HG03175 (cell line): ENCODE measurements at regions not wholly inside any gene's neighbourhood (a gene's known extent, or its start where the extent isn't known, plus 50 kb on each side); places are given as distances from the start of the nearest gene placed in this dataset.
"Not testable (repeated sequence)": the region's sequence is repeated elsewhere in the genome, so short reads cannot be mapped to it uniquely, and the experiment has no call there.

Experiments used
- ATAC-seq: cut with Tn5 transposase; IDR thresholded peaks from one replicate; pipeline ENCODE4 v1.9.1; 2021; ENCODE audit warnings: mild to moderate bottlenecking, moderate library complexity; ENCODE audit not compliant: unreplicated experiment

DNA sequence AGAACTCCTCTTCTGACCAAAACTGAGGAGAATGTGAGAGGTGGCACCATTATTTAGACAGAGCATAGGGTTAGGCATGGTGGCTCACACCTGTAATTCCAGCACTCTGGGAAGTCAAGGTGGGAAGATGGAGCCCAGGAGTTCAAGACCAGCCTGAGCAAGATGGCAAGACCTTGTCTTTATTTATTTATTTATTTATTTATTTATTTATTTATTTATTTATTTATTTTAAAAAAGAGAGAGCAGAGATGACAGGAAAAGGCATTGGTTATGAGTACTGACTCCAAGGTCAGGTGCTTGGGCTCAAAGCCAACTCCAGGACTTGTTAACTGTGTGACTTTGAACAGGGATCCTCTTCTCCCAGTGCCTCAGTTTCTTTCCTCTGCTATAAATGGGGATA is 217.7 kb downstream of the MEX3B start:
- no peak for ATAC-seq

DNA sequence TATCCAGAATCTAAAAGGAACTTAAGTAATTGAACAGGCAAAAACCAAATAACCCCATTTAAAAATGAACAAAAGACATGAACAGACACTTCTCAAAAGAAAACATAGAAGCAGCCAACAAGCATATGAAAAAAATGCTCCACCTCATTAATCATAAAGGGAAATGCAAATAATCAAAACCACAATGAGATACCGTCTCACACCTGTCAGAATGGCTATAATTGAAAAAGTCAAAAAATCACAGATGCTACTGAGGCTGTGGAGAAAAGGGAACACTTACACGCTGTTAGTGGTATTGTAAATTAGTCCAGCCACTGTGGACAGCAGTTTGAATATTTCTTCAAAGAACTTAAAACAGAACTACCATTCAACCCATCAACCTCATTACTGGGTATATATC is 220.7 kb downstream of the MEX3B start:
- ATAC-seq, result no peak

DNA sequence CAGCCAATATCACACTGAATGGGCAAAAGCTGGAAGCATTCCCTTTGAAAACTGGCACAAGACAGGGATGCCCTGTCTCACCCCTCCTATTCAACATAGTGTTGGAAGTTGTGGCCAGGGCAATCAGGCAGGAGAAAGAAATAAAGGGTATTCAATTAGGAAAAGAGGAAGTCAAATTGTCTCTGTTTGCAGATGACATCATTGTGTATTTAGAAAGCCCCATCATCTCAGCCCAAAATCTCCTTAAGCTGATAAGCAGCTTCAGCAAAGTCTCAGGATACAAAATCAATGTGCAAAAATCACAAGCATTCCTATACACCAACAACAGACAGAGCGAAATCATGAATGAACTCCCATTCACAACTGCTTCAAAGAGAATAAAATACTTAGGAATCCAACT is 223.2 kb downstream of the MEX3B start:
- not testable (repeated sequence) for ATAC-seq

DNA sequence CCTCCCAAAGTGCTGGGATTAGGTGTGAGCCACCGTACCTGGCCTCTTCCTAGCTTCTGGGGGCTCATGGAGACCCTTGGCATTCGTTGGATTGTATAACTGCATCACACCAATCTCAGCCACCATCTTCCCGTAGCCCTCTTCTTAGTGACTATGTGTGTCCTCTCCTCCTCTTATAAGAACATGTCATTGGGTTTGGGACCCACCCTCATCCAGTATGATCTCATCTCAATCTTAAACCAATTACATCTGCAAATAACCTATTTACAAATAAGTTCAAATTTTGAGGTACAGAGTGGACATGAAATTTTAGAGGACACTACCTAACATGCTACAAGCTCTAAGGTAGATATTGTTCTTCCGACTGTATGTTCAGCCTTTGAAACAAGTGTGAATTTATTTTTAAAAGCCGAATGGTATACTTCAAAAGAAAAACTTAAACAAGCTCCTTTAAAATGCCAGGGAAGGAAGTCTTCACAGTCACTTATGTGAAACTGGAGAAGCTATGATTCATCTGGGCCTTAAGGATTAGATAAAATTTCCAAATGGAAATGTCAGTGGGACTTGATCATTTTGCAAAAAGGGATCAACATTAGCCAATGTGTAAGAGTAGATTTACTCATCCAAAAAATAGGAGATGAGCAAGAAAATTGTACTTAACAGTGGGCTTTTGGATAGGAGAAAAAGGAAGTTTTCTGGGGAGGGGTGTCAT is 225.7 kb downstream of the MEX3B start:
- no peak for ATAC-seq

DNA sequence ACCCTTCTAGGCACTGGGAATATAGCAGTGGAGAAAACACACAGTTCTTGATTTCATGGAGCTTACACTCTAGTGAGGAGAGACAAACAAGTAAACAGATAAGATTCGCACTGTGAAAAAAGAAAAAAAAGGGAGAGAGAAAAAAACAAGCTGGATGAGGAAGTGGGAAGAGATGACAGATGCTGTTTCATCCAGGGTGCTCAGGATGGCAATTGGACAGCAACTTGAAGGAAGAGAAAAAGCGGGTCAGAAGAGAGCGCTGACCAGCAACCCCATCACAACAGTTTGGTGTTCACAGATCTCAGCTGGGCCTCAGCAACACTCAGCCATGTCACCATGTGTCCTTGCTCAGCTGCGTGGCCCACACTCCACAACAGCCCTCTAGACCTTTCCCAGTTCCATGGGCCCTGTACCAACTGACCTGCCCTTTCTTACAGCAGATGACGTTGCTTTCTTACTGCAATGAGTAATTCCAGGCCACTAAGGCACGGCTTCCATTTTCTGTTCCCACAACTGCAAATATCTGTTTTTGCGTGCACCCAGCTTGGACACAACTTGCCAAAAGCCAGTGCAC is 230.8 kb downstream of the MEX3B start:
- no peak for ATAC-seq

DNA sequence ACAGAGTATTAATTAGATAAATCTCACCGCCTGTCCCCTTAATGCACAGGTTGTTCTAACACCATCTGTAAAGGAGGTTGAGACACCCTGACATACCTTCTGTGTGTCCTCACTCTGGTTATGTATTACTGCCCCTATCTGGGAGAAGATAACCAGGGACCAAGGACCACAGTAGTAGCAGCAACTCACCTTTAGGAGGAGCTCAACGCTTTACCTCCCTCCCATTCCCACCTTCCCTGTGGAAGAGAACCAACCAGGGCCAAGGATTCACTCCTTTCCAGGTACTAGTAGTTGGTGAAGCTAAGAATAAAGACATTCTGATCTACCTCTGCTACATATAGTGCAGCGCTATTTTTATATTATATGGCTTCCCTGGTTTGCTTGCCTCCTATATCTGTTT is 232.6 kb downstream of the MEX3B start:
- ATAC-seq, result no peak

DNA sequence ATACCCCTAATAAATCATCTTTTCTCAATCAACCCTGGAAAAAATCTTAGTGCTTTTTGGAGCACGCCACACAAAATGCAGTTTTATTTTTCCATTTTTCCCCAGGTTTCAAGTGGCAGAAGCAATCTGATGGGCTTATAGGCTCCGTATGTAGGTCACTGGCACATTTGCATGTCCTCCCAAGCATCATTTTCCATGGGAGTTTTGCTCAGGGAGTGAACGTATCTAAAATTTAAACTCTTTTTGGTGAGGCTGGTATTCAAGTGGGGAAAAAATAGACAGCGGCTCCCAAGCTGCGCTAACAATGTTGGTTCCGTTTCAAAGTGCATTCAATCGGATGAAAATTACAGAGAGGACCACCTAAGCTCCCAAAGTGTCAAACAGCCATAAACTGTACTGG is 233.4 kb downstream of the MEX3B start:
- no peak for ATAC-seq

DNA sequence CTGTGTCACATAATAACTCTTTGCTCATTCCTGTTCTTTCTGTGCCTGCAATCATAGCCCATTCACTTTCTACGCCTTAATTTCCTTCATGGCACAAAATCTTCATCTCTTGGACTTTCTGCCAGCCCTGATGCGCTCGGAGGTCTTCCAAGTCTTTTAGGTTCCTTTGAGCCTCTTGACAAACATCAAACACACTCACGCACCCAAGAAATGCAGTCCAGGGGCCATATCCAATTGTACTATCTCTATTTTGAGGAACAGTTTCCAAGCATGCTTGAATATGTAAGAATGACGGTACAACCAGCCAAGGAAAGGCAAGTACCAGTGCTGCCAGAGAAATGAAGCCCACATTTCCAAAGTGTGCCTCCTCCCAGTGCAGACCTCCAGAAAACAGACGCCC is 234.1 kb downstream of the MEX3B start:
- no peak for ATAC-seq

DNA sequence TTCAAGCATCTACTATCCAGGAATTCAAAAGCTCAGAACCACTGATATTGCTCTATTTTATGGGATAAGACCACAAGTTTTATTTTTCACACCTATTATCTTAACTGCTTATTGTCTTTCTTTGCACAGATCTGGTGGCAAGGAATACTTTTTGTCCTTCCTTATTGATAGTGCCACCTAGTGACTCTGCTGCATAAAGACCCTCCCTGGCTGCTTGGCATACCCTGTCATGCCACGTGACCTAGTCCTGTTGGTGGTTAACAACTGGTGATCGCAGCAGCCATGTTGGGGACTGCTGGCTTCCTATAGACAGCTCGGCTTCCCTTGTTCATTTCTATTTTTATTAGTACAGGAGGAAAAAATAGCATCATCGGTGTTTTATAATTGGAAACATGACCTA is 236.3 kb downstream of the MEX3B start:
- no peak for ATAC-seq

DNA sequence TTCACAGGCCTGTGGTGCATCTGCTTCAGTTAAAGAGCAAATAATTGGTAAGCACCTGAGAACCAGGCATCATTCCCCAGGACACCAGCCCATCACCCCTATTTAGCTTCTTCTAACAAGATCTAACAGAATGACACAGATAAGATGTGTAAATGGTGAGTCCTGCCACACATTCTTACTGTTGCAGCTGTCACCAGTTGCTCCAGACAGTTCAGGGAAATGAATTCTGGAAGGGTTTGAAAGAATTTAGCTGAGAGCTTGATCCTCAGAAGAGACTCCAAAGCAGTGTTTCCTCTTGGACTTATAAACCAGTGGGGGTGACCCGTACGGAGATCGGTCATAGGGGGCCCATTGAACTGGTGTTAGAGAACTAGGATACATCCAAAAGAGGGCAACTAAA is 238.0 kb downstream of the MEX3B start:
- ATAC-seq, result no peak

DNA sequence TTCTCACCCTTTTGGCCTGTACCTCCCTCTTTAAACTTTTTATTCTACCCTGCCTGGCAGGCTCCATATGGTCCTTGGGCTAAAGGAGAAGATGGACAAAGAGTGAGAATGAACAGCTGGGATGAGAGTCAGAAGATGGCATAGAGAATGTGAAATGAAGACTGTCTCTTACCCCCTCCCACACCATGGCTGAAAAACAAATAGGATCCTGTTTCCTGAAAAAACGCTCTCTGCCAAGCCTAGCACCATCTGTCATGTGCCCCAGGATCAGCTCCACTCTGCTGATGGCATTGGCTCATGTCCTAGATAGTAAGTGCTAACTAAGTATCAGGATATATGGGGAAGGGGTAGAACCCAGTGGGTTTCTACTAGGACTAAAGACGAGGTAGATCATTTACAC is 238.6 kb downstream of the MEX3B start:
- ATAC-seq, result no peak

DNA sequence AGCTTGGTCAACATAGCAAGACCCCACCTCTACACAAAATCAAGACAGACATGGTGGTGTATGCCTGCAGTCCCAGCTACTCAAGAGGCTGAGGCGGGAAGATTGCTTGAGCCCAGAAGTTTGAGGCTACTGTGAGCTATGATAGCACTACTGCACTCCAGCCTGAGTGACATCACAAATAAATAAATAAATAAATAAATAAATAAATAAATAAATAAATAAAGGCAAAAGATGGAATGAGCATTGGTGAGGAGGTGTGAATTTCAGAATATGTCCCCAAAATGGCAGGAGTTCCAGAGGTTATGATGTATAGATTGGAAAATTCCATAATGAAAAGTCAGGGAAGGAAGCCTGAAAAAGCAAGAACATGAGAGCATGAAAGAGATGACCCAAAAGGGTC is 249.9 kb downstream of the MEX3B start:
- ATAC-seq, result no peak

DNA sequence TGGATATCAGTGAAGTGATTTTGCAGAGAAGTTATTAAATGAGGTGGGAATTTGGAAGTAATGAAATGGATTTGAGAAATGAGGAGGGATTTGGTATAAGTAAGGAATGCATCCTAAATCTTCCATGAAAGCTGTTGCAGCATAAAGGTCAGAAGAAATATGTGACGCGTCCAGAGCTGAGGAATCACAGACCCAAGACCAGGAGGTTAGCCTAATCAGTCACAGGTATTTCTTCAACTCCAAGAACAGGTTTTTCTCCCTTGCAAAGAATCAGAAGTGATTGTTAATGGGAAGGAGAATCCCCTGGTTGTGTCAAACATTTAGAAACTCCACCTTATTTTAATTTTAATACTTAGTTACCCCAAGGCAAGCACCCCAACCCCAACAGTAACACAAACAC is 253.2 kb downstream of the MEX3B start:
- ATAC-seq, result no peak

DNA sequence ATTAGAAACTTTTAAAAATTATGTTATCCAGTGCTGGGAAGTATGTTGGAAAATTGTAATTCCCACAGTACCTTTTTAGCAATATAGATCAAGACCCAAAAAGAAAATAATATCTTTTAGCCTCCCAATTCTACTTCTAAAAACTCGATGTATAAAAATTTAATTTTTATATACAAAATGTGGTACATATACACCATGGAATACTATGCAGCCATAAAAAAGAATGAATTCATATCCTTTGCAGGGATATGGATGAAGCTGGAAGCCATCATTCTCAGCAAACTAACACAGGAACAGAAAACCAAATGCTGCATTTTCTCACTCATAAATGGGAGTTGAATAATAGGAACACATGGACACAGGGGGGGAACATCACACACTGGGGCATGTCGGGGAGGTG is 254.5 kb downstream of the MEX3B start:
- ATAC-seq, result not testable (repeated sequence)

DNA sequence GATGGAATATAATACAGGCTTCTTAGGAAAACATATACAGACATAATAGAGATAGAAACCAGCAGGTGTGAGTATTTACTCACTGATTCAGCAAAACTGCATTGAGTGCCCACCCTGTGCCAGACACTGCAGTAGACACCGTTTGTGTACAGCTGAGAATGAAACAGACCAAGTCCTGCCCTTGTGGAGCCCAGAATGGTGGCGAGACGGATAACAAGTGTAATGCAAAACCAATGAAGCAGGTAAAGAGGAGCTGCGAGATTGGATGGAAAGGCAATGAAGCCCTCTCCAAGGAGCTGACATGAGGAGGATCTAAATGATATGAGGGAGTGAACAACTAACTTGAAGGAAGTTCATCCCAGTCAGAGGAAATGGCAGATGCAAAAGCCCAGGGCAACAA is 256.4 kb downstream of the MEX3B start:
- ATAC-seq, result no peak

DNA sequence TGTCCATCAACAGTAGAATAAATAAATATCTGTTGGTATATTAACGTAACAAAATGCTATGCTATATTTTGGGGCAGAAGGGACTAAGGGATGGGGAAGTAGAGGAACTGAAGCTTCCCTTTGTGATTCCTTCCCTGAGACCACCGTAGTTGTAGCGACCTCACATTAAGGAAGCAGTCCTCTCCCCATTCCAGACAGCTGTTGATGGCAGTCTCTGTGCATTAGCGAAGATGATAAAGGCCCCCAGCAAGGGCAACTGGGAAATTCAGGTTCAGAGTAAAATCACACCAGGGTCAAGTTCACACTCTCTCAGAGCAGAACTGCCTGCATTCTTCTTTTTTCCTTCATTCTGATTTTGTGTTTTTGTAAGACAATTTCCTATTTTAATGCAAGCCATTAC is 259.0 kb downstream of the MEX3B start:
- no peak for ATAC-seq

DNA sequence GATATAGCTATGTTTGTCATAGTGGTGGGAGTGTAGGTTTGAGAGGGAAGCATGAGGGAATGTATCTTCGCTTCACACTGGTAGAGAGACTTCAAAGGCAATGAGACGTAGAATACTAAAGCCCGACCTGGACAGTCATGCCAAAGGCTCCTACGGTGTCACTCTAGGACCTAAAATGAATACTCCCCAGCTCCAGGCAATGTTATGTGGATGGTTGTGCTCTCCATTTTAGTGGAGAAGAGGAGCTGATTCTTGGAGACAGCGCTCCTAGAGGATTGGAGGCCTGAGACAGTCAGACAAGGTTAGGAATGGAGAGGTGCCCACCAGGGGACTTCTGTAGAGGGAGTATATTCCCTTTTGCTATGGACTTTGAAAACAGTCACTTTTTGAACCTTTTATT is 260.1 kb downstream of the MEX3B start:
- no peak for ATAC-seq

DNA sequence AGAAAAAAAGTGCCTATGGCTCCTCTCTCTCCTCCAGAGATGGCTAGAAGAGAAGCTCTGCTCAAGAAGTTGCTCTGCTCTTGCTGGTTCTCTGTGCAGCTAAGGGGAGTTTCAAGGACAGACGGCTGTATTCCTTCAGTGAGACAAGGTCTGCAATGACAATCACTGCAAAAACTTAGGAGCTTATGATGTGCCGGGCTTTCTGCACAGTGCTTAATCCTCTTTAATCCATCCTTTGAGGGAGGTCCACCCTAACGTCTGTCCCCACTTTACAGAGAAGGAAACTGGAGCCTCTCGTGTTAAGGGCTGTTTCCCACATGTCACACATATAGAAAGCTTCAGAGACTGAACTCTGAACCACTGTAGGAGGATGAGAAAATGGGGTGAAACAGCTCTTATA is 260.6 kb downstream of the MEX3B start:
- no peak for ATAC-seq

DNA sequence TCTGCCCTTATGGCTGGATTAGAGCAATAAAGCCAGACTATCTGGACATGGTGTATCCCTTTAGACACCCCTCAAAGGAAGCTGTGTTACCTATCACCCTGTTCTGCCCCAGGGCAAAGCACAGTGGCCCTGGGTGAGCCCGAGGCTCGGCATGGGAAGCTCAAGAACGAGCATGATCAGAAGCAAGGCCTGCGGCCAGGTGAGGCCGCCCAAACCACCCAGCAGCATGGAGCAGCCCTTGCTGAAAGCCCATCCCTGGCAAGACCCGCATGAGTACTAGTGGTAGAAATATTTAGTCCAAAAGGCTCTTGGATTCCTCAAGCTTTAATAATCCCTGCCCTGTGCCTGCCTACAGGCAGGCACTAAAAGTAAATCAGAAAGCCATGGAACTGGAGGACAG is 261.1 kb downstream of the MEX3B start:
- ATAC-seq, result no peak

DNA sequence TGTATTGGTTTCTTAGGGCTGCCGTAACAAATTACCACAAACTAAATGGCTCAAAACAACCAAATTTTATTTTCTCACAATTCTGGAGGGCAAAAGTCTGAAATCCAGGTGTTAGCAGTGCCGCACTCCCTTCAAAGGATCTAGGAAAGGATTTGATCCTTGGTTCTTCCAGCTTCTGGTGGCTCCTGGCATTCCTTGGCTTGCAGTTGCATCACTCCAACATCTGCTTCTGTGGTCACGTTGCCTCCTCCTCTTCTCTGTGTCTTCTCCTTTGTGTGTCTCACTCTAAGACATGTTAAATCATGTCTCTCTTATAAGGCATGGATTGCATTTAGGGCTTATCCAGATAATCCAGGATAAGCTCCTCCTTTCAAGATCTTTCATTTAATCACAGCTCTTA is 262.2 kb downstream of the MEX3B start:
- no peak for ATAC-seq

DNA sequence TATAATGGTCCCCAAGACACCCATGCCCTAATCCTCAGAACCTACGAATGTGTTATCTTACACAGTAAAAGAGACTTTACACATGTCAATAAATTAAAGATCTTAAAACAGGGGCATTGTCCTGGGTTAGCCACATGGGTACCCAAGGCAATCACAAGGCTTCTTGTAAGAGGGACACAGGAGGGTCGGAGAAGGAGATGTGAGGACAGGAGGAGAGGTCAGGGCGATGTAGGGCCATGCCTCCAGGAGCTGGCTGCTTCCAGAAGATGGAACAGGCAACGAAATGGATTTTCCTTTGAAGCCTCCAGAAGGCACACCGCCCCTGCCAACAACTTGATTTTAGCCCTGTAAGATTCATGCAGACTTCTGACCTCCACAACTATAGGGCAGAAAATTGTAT is 262.7 kb downstream of the MEX3B start:
- ATAC-seq, result no peak

DNA sequence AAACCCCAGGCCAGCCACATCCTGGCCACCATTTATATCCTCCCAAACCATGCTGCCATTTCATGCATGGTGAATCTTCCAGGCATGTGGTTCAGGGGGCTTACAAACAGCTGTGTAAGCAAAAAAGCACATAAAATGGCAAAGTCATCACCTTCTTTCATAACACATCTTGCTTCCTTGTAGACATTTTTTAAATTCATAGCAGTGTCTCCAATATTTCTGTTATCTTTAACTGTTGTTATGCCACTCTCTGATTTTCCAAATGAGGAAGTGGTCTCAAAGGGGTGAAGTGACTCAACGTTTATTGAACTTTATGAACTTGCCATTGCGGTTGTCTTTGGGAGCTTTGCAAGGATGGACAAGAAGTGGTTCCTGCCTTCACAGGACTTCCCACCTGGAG is 264.4 kb downstream of the MEX3B start:
- no peak for ATAC-seq

DNA sequence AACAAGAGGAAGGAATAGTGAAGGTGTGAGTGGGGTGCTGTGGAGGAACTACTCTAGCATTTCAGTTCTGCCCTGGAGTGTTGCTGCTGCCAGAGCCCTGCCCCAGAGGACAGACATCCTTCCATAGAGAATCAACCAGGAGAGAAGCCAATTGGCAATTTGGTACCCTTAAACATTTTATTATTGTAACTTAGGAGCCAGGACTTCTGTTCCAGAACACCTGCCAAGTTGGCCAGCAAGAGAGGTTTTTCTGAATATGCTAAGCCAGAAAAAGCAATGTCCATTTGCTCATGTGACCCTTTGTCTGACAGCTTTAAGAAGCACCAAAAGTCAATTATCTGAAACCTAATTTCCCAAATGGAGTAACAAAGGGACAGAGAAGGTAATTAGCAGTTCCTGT is 264.9 kb downstream of the MEX3B start:
- ATAC-seq, result no peak
